ENCODE measurements at regions not wholly inside any gene's neighbourhood (a gene's known extent, or its start where the extent isn't known, plus 50 kb on each side); places are given as distances from the start of the nearest gene placed in this dataset.

DNA sequence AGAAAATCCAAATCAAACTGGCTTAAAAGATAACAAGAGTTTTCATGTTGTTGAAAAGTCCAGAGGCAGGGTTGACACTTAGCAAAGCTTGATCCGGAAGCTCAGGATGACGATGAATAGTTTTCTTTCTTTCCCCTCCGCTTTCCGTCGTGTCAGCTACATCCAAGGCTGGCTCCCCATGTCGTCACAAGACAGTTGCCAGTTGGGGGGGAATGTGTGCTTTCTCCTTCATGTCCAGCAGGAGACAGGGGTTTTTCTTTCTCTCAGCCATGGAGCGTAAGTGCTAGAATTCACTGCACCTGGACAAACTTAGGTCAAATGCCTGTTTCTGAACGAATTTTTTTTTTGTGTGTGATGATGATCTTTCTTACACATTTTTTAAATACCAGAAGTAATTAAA lies 273.8 kb upstream of the RGMA start:
- H3K4me3 ChIP-seq (ENCODE audit: low read depth in 1 of 2, low read length in 1 of 2) = no peak overlapping the region
- H3K36me3 ChIP-seq = no peaks in the 10 kb centered on the region
- TF ChIP-seq, protein P1, sequence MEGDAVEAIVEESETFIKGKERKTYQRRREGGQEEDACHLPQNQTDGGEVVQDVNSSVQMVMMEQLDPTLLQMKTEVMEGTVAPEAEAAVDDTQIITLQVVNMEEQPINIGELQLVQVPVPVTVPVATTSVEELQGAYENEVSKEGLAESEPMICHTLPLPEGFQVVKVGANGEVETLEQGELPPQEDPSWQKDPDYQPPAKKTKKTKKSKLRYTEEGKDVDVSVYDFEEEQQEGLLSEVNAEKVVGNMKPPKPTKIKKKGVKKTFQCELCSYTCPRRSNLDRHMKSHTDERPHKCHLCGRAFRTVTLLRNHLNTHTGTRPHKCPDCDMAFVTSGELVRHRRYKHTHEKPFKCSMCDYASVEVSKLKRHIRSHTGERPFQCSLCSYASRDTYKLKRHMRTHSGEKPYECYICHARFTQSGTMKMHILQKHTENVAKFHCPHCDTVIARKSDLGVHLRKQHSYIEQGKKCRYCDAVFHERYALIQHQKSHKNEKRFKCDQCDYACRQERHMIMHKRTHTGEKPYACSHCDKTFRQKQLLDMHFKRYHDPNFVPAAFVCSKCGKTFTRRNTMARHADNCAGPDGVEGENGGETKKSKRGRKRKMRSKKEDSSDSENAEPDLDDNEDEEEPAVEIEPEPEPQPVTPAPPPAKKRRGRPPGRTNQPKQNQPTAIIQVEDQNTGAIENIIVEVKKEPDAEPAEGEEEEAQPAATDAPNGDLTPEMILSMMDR (IDR thresholded peaks at IDR 0.05) = no peak
- peaks cover 40% of the 10 kb centered on the region for H3K27me3 ChIP-seq
- H3K27ac ChIP-seq = no peak overlapping the region
- no peaks in the 10 kb centered on the region for H3K4me1 ChIP-seq (ENCODE audit: control insufficient read depth in 1 of 2, insufficient read depth in 1 of 2, low read depth in 1 of 2, low read length in 1 of 2)
- H3K9me3 ChIP-seq = no peaks in the 10 kb centered on the region

GRCh38 chr15:93362203-93362602 lies 273.2 kb upstream of the RGMA start:
- no peak overlapping the region for H3K27ac ChIP-seq
- TF ChIP-seq, protein P1 (IDR thresholded peaks at IDR 0.05) = no peak
- H3K27me3 ChIP-seq = peaks cover 40% of the 10 kb centered on the region
- no peak overlapping the region for H3K4me3 ChIP-seq (ENCODE audit: low read depth in 1 of 2, low read length in 1 of 2)
- no peaks in the 10 kb centered on the region for H3K9me3 ChIP-seq
- H3K36me3 ChIP-seq = no peaks in the 10 kb centered on the region
- H3K4me1 ChIP-seq (ENCODE audit: control insufficient read depth in 1 of 2, insufficient read depth in 1 of 2, low read depth in 1 of 2, low read length in 1 of 2) = no peaks in the 10 kb centered on the region

- Histone ChIP-seq H3K9me3 (no peaks in the 10 kb centered on the region), H3K27me3 (peaks cover 36% of the 10 kb centered on the region), H3K27ac (no peak overlapping the region), H3K4me3 (ENCODE audit: low read depth in 1 of 2, low read length in 1 of 2) (no peak overlapping the region), H3K4me1 (ENCODE audit: control insufficient read depth in 1 of 2, insufficient read depth in 1 of 2, low read depth in 1 of 2, low read length in 1 of 2) (no peaks in the 10 kb centered on the region), H3K36me3 (no peaks in the 10 kb centered on the region)
- TF ChIP-seq, protein P1 (IDR thresholded peaks at IDR 0.05) = no peak
Measured at GRCh38 chr15:93361703-93362102, 272.7 kb upstream of the RGMA start.

GRCh38 chr15:93360976-93361375 lies 272.0 kb upstream of the RGMA start:
- Histone ChIP-seq H3K4me1 (ENCODE audit: control insufficient read depth in 1 of 2, insufficient read depth in 1 of 2, low read depth in 1 of 2, low read length in 1 of 2) (no peaks in the 10 kb centered on the region), H3K4me3 (ENCODE audit: low read depth in 1 of 2, low read length in 1 of 2) (no peak overlapping the region), H3K27me3 (peaks cover 33% of the 10 kb centered on the region), H3K36me3 (no peaks in the 10 kb centered on the region), H3K27ac (no peak overlapping the region), H3K9me3 (no peaks in the 10 kb centered on the region)
- TF ChIP-seq, protein P1 (IDR thresholded peaks at IDR 0.05) = no peak

- TF ChIP-seq, protein P1 (IDR thresholded peaks at IDR 0.05) = no peak
- Histone ChIP-seq H3K9me3 (no peaks in the 10 kb centered on the region), H3K36me3 (no peaks in the 10 kb centered on the region), H3K27me3 (peaks cover 33% of the 10 kb centered on the region), H3K4me1 (ENCODE audit: control insufficient read depth in 1 of 2, insufficient read depth in 1 of 2, low read depth in 1 of 2, low read length in 1 of 2) (no peaks in the 10 kb centered on the region), H3K27ac (no peak overlapping the region), H3K4me3 (ENCODE audit: low read depth in 1 of 2, low read length in 1 of 2) (no peak overlapping the region)
Measured at GRCh38 chr15:93360318-93360717, 271.3 kb upstream of the RGMA start.

All from neutrophil (primary cell).